ENCODE measurements at regions not wholly inside any gene's neighbourhood (a gene's known extent, or its start where the extent isn't known, plus 50 kb on each side); places are given as distances from the start of the nearest gene placed in this dataset.

DNA sequence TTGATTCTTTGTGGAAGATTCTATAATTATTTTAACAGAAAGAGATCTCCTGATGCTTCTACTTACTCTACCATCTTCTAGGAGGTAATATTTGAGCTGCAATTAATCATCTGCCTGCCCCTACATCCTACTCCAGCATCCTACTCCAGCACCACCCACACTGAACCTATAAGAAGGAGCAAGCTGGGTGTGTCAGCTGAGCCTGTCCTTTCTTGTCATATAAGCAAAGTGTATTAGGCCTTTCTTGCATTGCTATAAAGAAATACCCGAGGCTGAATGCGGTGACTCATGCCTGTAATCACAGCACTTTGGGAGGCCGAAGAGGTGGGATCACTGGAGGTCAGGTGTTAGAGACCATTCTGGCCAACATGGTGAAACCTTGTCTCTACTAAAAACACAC, 84.2 kb upstream of the ARG1 start:
- no peak for TF ChIP-seq POLR2AphosphoS5 (IDR thresholded peaks at IDR 0.05; ENCODE audit: borderline replicate concordance, low read depth, low read length)
- no peak for TF ChIP-seq EZH2 (IDR thresholded peaks at IDR 0.05)
